ENCODE measurements at regions not wholly inside any gene's neighbourhood (a gene's known extent, or its start where the extent isn't known, plus 50 kb on each side); places are given as distances from the start of the nearest gene placed in this dataset.
A peak's percentile ranks its signal among the peaks of the same experiment; 100 is the strongest.
"Not testable (repeated sequence)": the region's sequence is repeated elsewhere in the genome, so short reads cannot be mapped to it uniquely, and the experiment has no call there.

- H3K27ac ChIP-seq (ENCODE audit: low read depth, low read length, severe bottlenecking) = no peak overlapping the region
- H3K9me3 ChIP-seq (ENCODE audit: control insufficient read depth, low read length) = no peaks in the 10 kb centered on the region
- WGBS, 2 experiments (ENCODE audit: insufficient coverage in 2 of 2) = 95 to 100% methylated on average over 1 to 2 of the region's 4 CpGs
- no peaks in the 10 kb centered on the region for H3K36me3 ChIP-seq (ENCODE audit: control insufficient read depth, insufficient read depth, low read length)
- no peak overlapping the region for H3K4me3 ChIP-seq (ENCODE audit: extremely low read depth, insufficient read depth, low read length, poor library complexity, severe bottlenecking)
- no peaks in the 10 kb centered on the region for H3K4me1 ChIP-seq (ENCODE audit: control insufficient read depth, insufficient read depth, low read length, poor library complexity, severe bottlenecking)
Measured at GRCh38 chr1:219062161-219062560, 111.5 kb upstream of the LYPLAL1 start.

- H3K36me3 ChIP-seq (ENCODE audit: control insufficient read depth, insufficient read depth, low read length) = no peaks in the 10 kb centered on the region
- WGBS, 2 experiments (ENCODE audit: insufficient coverage in 2 of 2) = 100% methylated on average over 1 of the region's 1 CpG
- H3K4me3 ChIP-seq (ENCODE audit: extremely low read depth, insufficient read depth, low read length, poor library complexity, severe bottlenecking) = no peak overlapping the region
- peaks cover 6% of the 10 kb centered on the region for H3K9me3 ChIP-seq (ENCODE audit: control insufficient read depth, low read length)
- H3K27ac ChIP-seq (ENCODE audit: low read depth, low read length, severe bottlenecking) = peak overlapping the region; percentile 8
- H3K4me1 ChIP-seq (ENCODE audit: control insufficient read depth, insufficient read depth, low read length, poor library complexity, severe bottlenecking) = no peaks in the 10 kb centered on the region
Measured at GRCh38 chr1:219066098-219066497, 107.6 kb upstream of the LYPLAL1 start.

GRCh38 chr1:219066631-219067349 is 106.9 kb upstream of the LYPLAL1 start:
- WGBS, 2 experiments (ENCODE audit: insufficient coverage in 2 of 2) = no CpG with 5 or more reads among the region's 1 CpG

GRCh38 chr1:219067350-219067712 is 106.3 kb upstream of the LYPLAL1 start:
- WGBS, 2 experiments (ENCODE audit: insufficient coverage in 2 of 2) = 83 to 90% methylated on average over 3 of the region's 4 CpGs
- Histone ChIP-seq H3K4me3 (ENCODE audit: extremely low read depth, insufficient read depth, low read length, poor library complexity, severe bottlenecking) (no peak overlapping the region), H3K9me3 (ENCODE audit: control insufficient read depth, low read length) (peaks cover 6% of the 10 kb centered on the region), H3K4me1 (ENCODE audit: control insufficient read depth, insufficient read depth, low read length, poor library complexity, severe bottlenecking) (no peaks in the 10 kb centered on the region), H3K27ac (ENCODE audit: low read depth, low read length, severe bottlenecking) (no peak overlapping the region), H3K36me3 (ENCODE audit: control insufficient read depth, insufficient read depth, low read length) (no peaks in the 10 kb centered on the region)

More at GRCh38 chr1:219066631-219067349, 106.9 kb upstream of the LYPLAL1 start:
- Histone ChIP-seq H3K9me3 (ENCODE audit: control insufficient read depth, low read length) (peaks cover 6% of the 10 kb centered on the region), H3K27ac (ENCODE audit: low read depth, low read length, severe bottlenecking) (peak overlapping the region; percentile 8), H3K4me3 (ENCODE audit: extremely low read depth, insufficient read depth, low read length, poor library complexity, severe bottlenecking) (no peak overlapping the region), H3K4me1 (ENCODE audit: control insufficient read depth, insufficient read depth, low read length, poor library complexity, severe bottlenecking) (no peaks in the 10 kb centered on the region), H3K36me3 (ENCODE audit: control insufficient read depth, insufficient read depth, low read length) (no peaks in the 10 kb centered on the region)

- not testable (repeated sequence) for H3K4me3 ChIP-seq (ENCODE audit: extremely low read depth, insufficient read depth, low read length, poor library complexity, severe bottlenecking); H3K36me3 ChIP-seq (ENCODE audit: control insufficient read depth, insufficient read depth, low read length); H3K9me3 ChIP-seq (ENCODE audit: control insufficient read depth, low read length); H3K27ac ChIP-seq (ENCODE audit: low read depth, low read length, severe bottlenecking); H3K4me1 ChIP-seq (ENCODE audit: control insufficient read depth, insufficient read depth, low read length, poor library complexity, severe bottlenecking)
- 68 to 89% methylated on average over 2 of the region's 2 CpGs for WGBS, 2 experiments (ENCODE audit: insufficient coverage in 2 of 2)
Measured at GRCh38 chr1:219070395-219070794, 103.3 kb upstream of the LYPLAL1 start.

GRCh38 chr1:219071209-219071608 is 102.5 kb upstream of the LYPLAL1 start:
- peaks cover 6% of the 10 kb centered on the region for H3K9me3 ChIP-seq (ENCODE audit: control insufficient read depth, low read length)
- H3K27ac ChIP-seq (ENCODE audit: low read depth, low read length, severe bottlenecking) = no peak overlapping the region
- no peaks in the 10 kb centered on the region for H3K4me1 ChIP-seq (ENCODE audit: control insufficient read depth, insufficient read depth, low read length, poor library complexity, severe bottlenecking)
- no peaks in the 10 kb centered on the region for H3K36me3 ChIP-seq (ENCODE audit: control insufficient read depth, insufficient read depth, low read length)
- H3K4me3 ChIP-seq (ENCODE audit: extremely low read depth, insufficient read depth, low read length, poor library complexity, severe bottlenecking) = no peak overlapping the region
- WGBS, 2 experiments (ENCODE audit: insufficient coverage in 2 of 2) = 86 to 93% methylated on average over 3 of the region's 4 CpGs

GRCh38 chr1:219072329-219072728 is 101.3 kb upstream of the LYPLAL1 start:
- no peaks in the 10 kb centered on the region for H3K36me3 ChIP-seq (ENCODE audit: control insufficient read depth, insufficient read depth, low read length)
- no peak overlapping the region for H3K27ac ChIP-seq (ENCODE audit: low read depth, low read length, severe bottlenecking)
- 87 to 97% methylated on average over 3 of the region's 5 CpGs for WGBS, 2 experiments (ENCODE audit: insufficient coverage in 2 of 2)
- no peak overlapping the region for H3K4me3 ChIP-seq (ENCODE audit: extremely low read depth, insufficient read depth, low read length, poor library complexity, severe bottlenecking)
- peaks cover 6% of the 10 kb centered on the region for H3K9me3 ChIP-seq (ENCODE audit: control insufficient read depth, low read length)
- no peaks in the 10 kb centered on the region for H3K4me1 ChIP-seq (ENCODE audit: control insufficient read depth, insufficient read depth, low read length, poor library complexity, severe bottlenecking)

- no peak overlapping the region for H3K27ac ChIP-seq (ENCODE audit: low read depth, low read length, severe bottlenecking)
- H3K4me1 ChIP-seq (ENCODE audit: control insufficient read depth, insufficient read depth, low read length, poor library complexity, severe bottlenecking) = no peaks in the 10 kb centered on the region
- no peaks in the 10 kb centered on the region for H3K36me3 ChIP-seq (ENCODE audit: control insufficient read depth, insufficient read depth, low read length)
- H3K9me3 ChIP-seq (ENCODE audit: control insufficient read depth, low read length) = peaks cover 6% of the 10 kb centered on the region
- WGBS, 2 experiments (ENCODE audit: insufficient coverage in 2 of 2) = 90% methylated on average over 2 of the region's 5 CpGs; no CpG with 5 or more reads in 1 of the 2 experiments
- no peak overlapping the region for H3K4me3 ChIP-seq (ENCODE audit: extremely low read depth, insufficient read depth, low read length, poor library complexity, severe bottlenecking)
Measured at GRCh38 chr1:219074084-219074728, 99.5 kb upstream of the LYPLAL1 start.

GRCh38 chr1:219075121-219075879 is 98.4 kb upstream of the LYPLAL1 start:
- no peak overlapping the region for H3K4me3 ChIP-seq (ENCODE audit: extremely low read depth, insufficient read depth, low read length, poor library complexity, severe bottlenecking)
- H3K9me3 ChIP-seq (ENCODE audit: control insufficient read depth, low read length) = peaks cover 4% of the 10 kb centered on the region
- H3K36me3 ChIP-seq (ENCODE audit: control insufficient read depth, insufficient read depth, low read length) = no peaks in the 10 kb centered on the region
- H3K4me1 ChIP-seq (ENCODE audit: control insufficient read depth, insufficient read depth, low read length, poor library complexity, severe bottlenecking) = no peaks in the 10 kb centered on the region
- 83 to 100% methylated on average over 1 to 2 of the region's 2 CpGs for WGBS, 2 experiments (ENCODE audit: insufficient coverage in 2 of 2)
- no peak overlapping the region for H3K27ac ChIP-seq (ENCODE audit: low read depth, low read length, severe bottlenecking)

GRCh38 chr1:219076326-219076937 is 97.2 kb upstream of the LYPLAL1 start:
- Histone ChIP-seq H3K27ac (ENCODE audit: low read depth, low read length, severe bottlenecking) (no peak overlapping the region), H3K36me3 (ENCODE audit: control insufficient read depth, insufficient read depth, low read length) (no peaks in the 10 kb centered on the region), H3K4me1 (ENCODE audit: control insufficient read depth, insufficient read depth, low read length, poor library complexity, severe bottlenecking) (no peaks in the 10 kb centered on the region), H3K9me3 (ENCODE audit: control insufficient read depth, low read length) (no peaks in the 10 kb centered on the region), H3K4me3 (ENCODE audit: extremely low read depth, insufficient read depth, low read length, poor library complexity, severe bottlenecking) (no peak overlapping the region)
- no CpG with 5 or more reads among the region's 1 CpG for WGBS, 2 experiments (ENCODE audit: insufficient coverage in 2 of 2)
